ENCODE measurements at regions not wholly inside any gene's neighbourhood (a gene's known extent, or its start where the extent isn't known, plus 50 kb on each side); places are given as distances from the start of the nearest gene placed in this dataset.

- no peak overlapping the region for H3K27ac ChIP-seq (ENCODE audit: low read depth, low read length)
- no peaks in the 10 kb centered on the region for H3K9me3 ChIP-seq (ENCODE audit: low read length)
- H3K4me3 ChIP-seq (ENCODE audit: low read depth in 1 of 2, low read length in 2 of 2), result no peak overlapping the region
- H3K27me3 ChIP-seq (ENCODE audit: control insufficient read depth in 1 of 2, insufficient read depth in 2 of 2, low read length in 2 of 2), result no peaks in the 10 kb centered on the region
- no peak overlapping the region for H3K9ac ChIP-seq (ENCODE audit: low read length)
- no peaks in the 10 kb centered on the region for H3K36me3 ChIP-seq (ENCODE audit: insufficient read depth, low read length)
- no peaks in the 10 kb centered on the region for H3K4me1 ChIP-seq (ENCODE audit: insufficient read depth, low read length)
Measured at GRCh38 chr12:75589801-75590200, 78.4 kb upstream of the KRR1 start.

GRCh38 chr12:75587340-75588106 lies 76.1 kb upstream of the KRR1 start:
- H3K27ac ChIP-seq (ENCODE audit: low read depth, low read length), result no peak overlapping the region
- no peak overlapping the region for H3K9ac ChIP-seq (ENCODE audit: low read length)
- H3K4me3 ChIP-seq (ENCODE audit: low read depth in 1 of 2, low read length in 2 of 2), result no peak overlapping the region
- no peaks in the 10 kb centered on the region for H3K9me3 ChIP-seq (ENCODE audit: low read length)
- no peaks in the 10 kb centered on the region for H3K4me1 ChIP-seq (ENCODE audit: insufficient read depth, low read length)
- H3K27me3 ChIP-seq (ENCODE audit: control insufficient read depth in 1 of 2, insufficient read depth in 2 of 2, low read length in 2 of 2), result no peaks in the 10 kb centered on the region
- no peaks in the 10 kb centered on the region for H3K36me3 ChIP-seq (ENCODE audit: insufficient read depth, low read length)

- no peaks in the 10 kb centered on the region for H3K9me3 ChIP-seq (ENCODE audit: low read length)
- H3K4me1 ChIP-seq (ENCODE audit: insufficient read depth, low read length), result no peaks in the 10 kb centered on the region
- no peak overlapping the region for H3K9ac ChIP-seq (ENCODE audit: low read length)
- H3K27ac ChIP-seq (ENCODE audit: low read depth, low read length), result no peak overlapping the region
- no peak overlapping the region for H3K4me3 ChIP-seq (ENCODE audit: low read depth in 1 of 2, low read length in 2 of 2)
- no peaks in the 10 kb centered on the region for H3K36me3 ChIP-seq (ENCODE audit: insufficient read depth, low read length)
- H3K27me3 ChIP-seq (ENCODE audit: control insufficient read depth in 1 of 2, insufficient read depth in 2 of 2, low read length in 2 of 2), result no peaks in the 10 kb centered on the region
Measured at GRCh38 chr12:75585330-75585729, 73.9 kb upstream of the KRR1 start.

GRCh38 chr12:75583355-75583754 lies 71.9 kb upstream of the KRR1 start:
- no peak overlapping the region for H3K27ac ChIP-seq (ENCODE audit: low read depth, low read length)
- no peaks in the 10 kb centered on the region for H3K4me1 ChIP-seq (ENCODE audit: insufficient read depth, low read length)
- H3K4me3 ChIP-seq (ENCODE audit: low read depth in 1 of 2, low read length in 2 of 2), result no peak overlapping the region
- no peaks in the 10 kb centered on the region for H3K27me3 ChIP-seq (ENCODE audit: control insufficient read depth in 1 of 2, insufficient read depth in 2 of 2, low read length in 2 of 2)
- no peaks in the 10 kb centered on the region for H3K36me3 ChIP-seq (ENCODE audit: insufficient read depth, low read length)
- H3K9ac ChIP-seq (ENCODE audit: low read length), result no peak overlapping the region
- no peaks in the 10 kb centered on the region for H3K9me3 ChIP-seq (ENCODE audit: low read length)

GRCh38 chr12:75581515-75581914 lies 70.1 kb upstream of the KRR1 start:
- H3K9ac ChIP-seq (ENCODE audit: low read length), result no peak overlapping the region
- H3K27me3 ChIP-seq (ENCODE audit: control insufficient read depth in 1 of 2, insufficient read depth in 2 of 2, low read length in 2 of 2), result no peaks in the 10 kb centered on the region
- no peaks in the 10 kb centered on the region for H3K36me3 ChIP-seq (ENCODE audit: insufficient read depth, low read length)

DNA sequence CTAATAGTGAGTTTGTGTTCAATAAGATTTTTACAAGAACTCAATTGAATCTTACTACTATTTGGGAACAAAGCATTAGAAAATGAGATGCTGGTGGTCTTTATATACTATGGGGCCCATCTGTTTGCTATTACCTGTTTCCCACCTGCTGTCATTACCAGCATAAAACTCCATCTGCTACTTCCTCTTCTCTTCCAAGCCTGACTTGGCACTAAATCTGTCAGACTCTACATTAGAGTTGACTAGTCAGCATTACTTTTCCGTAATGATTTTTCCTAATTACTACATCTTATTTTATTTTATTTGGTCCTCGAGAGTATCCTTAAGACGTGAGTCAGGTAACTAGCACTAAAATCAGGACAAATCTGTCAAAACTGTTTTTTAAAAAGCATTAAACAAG lies 68.1 kb upstream of the KRR1 start:
- Histone ChIP-seq H3K27me3 (ENCODE audit: control insufficient read depth in 1 of 2, insufficient read depth in 2 of 2, low read length in 2 of 2) (no peaks in the 10 kb centered on the region), H3K36me3 (ENCODE audit: insufficient read depth, low read length) (no peaks in the 10 kb centered on the region), H3K9ac (ENCODE audit: low read length) (no peak overlapping the region), H3K9me3 (ENCODE audit: low read length) (no peaks in the 10 kb centered on the region), H3K27ac (ENCODE audit: low read depth, low read length) (no peak overlapping the region), H3K4me3 (ENCODE audit: low read depth in 1 of 2, low read length in 2 of 2) (no peak overlapping the region), H3K4me1 (ENCODE audit: insufficient read depth, low read length) (no peaks in the 10 kb centered on the region)

More at GRCh38 chr12:75581515-75581914, 70.1 kb upstream of the KRR1 start:
- Histone ChIP-seq H3K9me3 (ENCODE audit: low read length) (no peaks in the 10 kb centered on the region), H3K4me3 (ENCODE audit: low read depth in 1 of 2, low read length in 2 of 2) (no peak overlapping the region), H3K4me1 (ENCODE audit: insufficient read depth, low read length) (no peaks in the 10 kb centered on the region), H3K27ac (ENCODE audit: low read depth, low read length) (no peak overlapping the region)

GRCh38 chr12:75578546-75578945 lies 67.1 kb upstream of the KRR1 start:
- no peaks in the 10 kb centered on the region for H3K9me3 ChIP-seq (ENCODE audit: low read length)
- H3K36me3 ChIP-seq (ENCODE audit: insufficient read depth, low read length), result no peaks in the 10 kb centered on the region
- H3K27ac ChIP-seq (ENCODE audit: low read depth, low read length), result no peak overlapping the region
- H3K27me3 ChIP-seq (ENCODE audit: control insufficient read depth in 1 of 2, insufficient read depth in 2 of 2, low read length in 2 of 2), result no peaks in the 10 kb centered on the region
- H3K9ac ChIP-seq (ENCODE audit: low read length), result no peak overlapping the region
- H3K4me1 ChIP-seq (ENCODE audit: insufficient read depth, low read length), result no peaks in the 10 kb centered on the region
- no peak overlapping the region for H3K4me3 ChIP-seq (ENCODE audit: low read depth in 1 of 2, low read length in 2 of 2)

- Histone ChIP-seq H3K4me1 (ENCODE audit: insufficient read depth, low read length) (no peaks in the 10 kb centered on the region), H3K9ac (ENCODE audit: low read length) (no peak overlapping the region)
Measured at GRCh38 chr12:75577812-75578211, 66.4 kb upstream of the KRR1 start.

GRCh38 chr12:75571656-75572205 lies 60.3 kb upstream of the KRR1 start:
- Histone ChIP-seq H3K9me3 (ENCODE audit: low read length) (no peaks in the 10 kb centered on the region), H3K4me3 (ENCODE audit: low read depth in 1 of 2, low read length in 2 of 2) (no peak overlapping the region), H3K36me3 (ENCODE audit: insufficient read depth, low read length) (no peaks in the 10 kb centered on the region), H3K27me3 (ENCODE audit: control insufficient read depth in 1 of 2, insufficient read depth in 2 of 2, low read length in 2 of 2) (no peaks in the 10 kb centered on the region), H3K4me1 (ENCODE audit: insufficient read depth, low read length) (no peaks in the 10 kb centered on the region), H3K27ac (ENCODE audit: low read depth, low read length) (no peak overlapping the region), H3K9ac (ENCODE audit: low read length) (no peak overlapping the region)

More at GRCh38 chr12:75577812-75578211, 66.4 kb upstream of the KRR1 start:
- H3K27ac ChIP-seq (ENCODE audit: low read depth, low read length), result no peak overlapping the region
- H3K36me3 ChIP-seq (ENCODE audit: insufficient read depth, low read length), result no peaks in the 10 kb centered on the region
- no peaks in the 10 kb centered on the region for H3K27me3 ChIP-seq (ENCODE audit: control insufficient read depth in 1 of 2, insufficient read depth in 2 of 2, low read length in 2 of 2)
- no peak overlapping the region for H3K4me3 ChIP-seq (ENCODE audit: low read depth in 1 of 2, low read length in 2 of 2)
- H3K9me3 ChIP-seq (ENCODE audit: low read length), result no peaks in the 10 kb centered on the region

DNA sequence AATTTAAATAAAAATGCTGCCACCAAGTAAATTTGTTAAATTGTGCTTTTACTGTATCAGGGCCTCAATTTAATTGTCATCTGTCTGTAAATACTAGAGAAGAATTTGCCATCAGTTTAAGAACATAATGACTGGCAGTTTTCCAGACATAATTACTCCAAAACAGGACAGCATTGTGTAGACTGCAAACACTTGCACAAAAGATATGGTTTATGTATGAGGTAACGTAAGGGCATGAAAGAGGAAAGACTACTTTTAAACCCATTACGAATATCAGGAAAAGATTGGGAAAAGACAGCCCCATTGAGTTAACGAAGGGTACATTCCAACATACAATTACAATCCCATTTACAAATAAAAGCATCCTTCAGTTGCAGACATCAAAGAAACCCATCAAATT lies 59.8 kb upstream of the KRR1 start:
- Histone ChIP-seq H3K36me3 (ENCODE audit: insufficient read depth, low read length) (no peaks in the 10 kb centered on the region), H3K27ac (ENCODE audit: low read depth, low read length) (no peak overlapping the region), H3K9me3 (ENCODE audit: low read length) (no peaks in the 10 kb centered on the region), H3K9ac (ENCODE audit: low read length) (no peak overlapping the region), H3K4me3 (ENCODE audit: low read depth in 1 of 2, low read length in 2 of 2) (no peak overlapping the region), H3K27me3 (ENCODE audit: control insufficient read depth in 1 of 2, insufficient read depth in 2 of 2, low read length in 2 of 2) (no peaks in the 10 kb centered on the region), H3K4me1 (ENCODE audit: insufficient read depth, low read length) (no peaks in the 10 kb centered on the region)

GRCh38 chr12:75568801-75569200 lies 57.4 kb upstream of the KRR1 start:
- no peaks in the 10 kb centered on the region for H3K36me3 ChIP-seq (ENCODE audit: insufficient read depth, low read length)
- H3K4me1 ChIP-seq (ENCODE audit: insufficient read depth, low read length), result no peaks in the 10 kb centered on the region
- no peak overlapping the region for H3K9ac ChIP-seq (ENCODE audit: low read length)
- H3K27me3 ChIP-seq (ENCODE audit: control insufficient read depth in 1 of 2, insufficient read depth in 2 of 2, low read length in 2 of 2), result no peaks in the 10 kb centered on the region
- H3K9me3 ChIP-seq (ENCODE audit: low read length), result no peaks in the 10 kb centered on the region
- H3K4me3 ChIP-seq (ENCODE audit: low read depth in 1 of 2, low read length in 2 of 2), result no peak overlapping the region
- H3K27ac ChIP-seq (ENCODE audit: low read depth, low read length), result no peak overlapping the region

DNA sequence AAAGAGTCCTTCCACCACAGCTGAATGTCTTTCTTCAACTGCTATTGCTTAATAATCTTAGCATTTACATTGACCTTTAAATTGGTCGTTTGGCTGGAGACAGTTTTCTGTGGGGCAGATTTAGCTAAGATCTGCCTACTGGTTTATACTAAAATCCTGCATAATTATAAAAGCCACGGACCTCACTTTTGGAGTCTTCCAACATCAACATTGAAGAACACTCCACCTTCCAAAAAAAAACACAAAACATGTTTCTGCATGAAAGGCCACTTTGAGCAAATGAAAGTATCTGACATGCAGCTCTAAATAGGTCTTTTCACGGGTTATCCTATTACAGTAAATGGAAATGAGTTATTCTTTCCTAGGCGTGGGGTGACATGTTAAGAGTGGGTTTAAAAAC lies 57.0 kb upstream of the KRR1 start:
- Histone ChIP-seq H3K27ac (ENCODE audit: low read depth, low read length) (no peak overlapping the region), H3K9ac (ENCODE audit: low read length) (no peak overlapping the region), H3K9me3 (ENCODE audit: low read length) (no peaks in the 10 kb centered on the region), H3K4me3 (ENCODE audit: low read depth in 1 of 2, low read length in 2 of 2) (no peak overlapping the region), H3K36me3 (ENCODE audit: insufficient read depth, low read length) (no peaks in the 10 kb centered on the region), H3K4me1 (ENCODE audit: insufficient read depth, low read length) (no peaks in the 10 kb centered on the region), H3K27me3 (ENCODE audit: control insufficient read depth in 1 of 2, insufficient read depth in 2 of 2, low read length in 2 of 2) (no peaks in the 10 kb centered on the region)
